SK-N-MC (cell line): ENCODE measurements at regions not wholly inside any gene's neighbourhood (a gene's known extent, or its start where the extent isn't known, plus 50 kb on each side); places are given as distances from the start of the nearest gene placed in this dataset.

Source experiments
- DNase-seq: peaks from one replicate; pipeline ENCODE4 v3.0.0-alpha.2; 2011; ENCODE audit warnings: low read depth, low spot score
- H3K27ac ChIP-seq: fragments of 200-600 bp; sonication (generic); 2 replicates; pipeline ENCODE4 v1.5.1; 2016; ENCODE audit warnings: mixed run types
- H3K36me3 ChIP-seq: fragments of 200-600 bp; sonication (generic); 2 replicates; pipeline ENCODE4 v1.6.1; 2017; ENCODE audit warnings: antibody characterized with exemption, low read length, mixed read lengths; ENCODE audit not compliant: insufficient read depth
- H3K4me3 ChIP-seq: fragments of 200-600 bp; sonication (generic); 2 replicates; pipeline ENCODE4 v1.5.1; 2016
- H3K9ac ChIP-seq: fragments of 200-600 bp; sonication (generic); 2 replicates; pipeline ENCODE4 v1.8.0; 2017; ENCODE audit warnings: mixed run types, mixed read lengths; ENCODE audit not compliant: insufficient read length
- H3K9me3 ChIP-seq: fragments of 200-600 bp; sonication (generic); 2 replicates; pipeline ENCODE4 v1.6.1; 2017; ENCODE audit warnings: low read depth, mild to moderate bottlenecking, antibody characterized with exemption, low read length, moderate library complexity, mixed read lengths
- EZH2 ChIP-seq: fragments of 200-600 bp; sonication (generic); IDR thresholded peaks from one replicate; pipeline ENCODE4 v1.6.1; 2017; ENCODE audit warnings: antibody characterized with exemption
- FOXP2 ChIP-seq: optimal IDR thresholded peaks from 2 replicates; pipeline ENCODE3; 2011; ENCODE audit warnings: mild to moderate bottlenecking, moderate library complexity; ENCODE audit not compliant: insufficient read depth; ENCODE audit errors: extremely low read length, control extremely low read depth
- POLR2AphosphoS5 ChIP-seq: IDR thresholded peaks from 2 replicates; pipeline ENCODE4 v1.6.1; 2012; ENCODE audit warnings: mild to moderate bottlenecking, low read depth, low read length, borderline replicate concordance

GRCh38 chr14:56896922-56897321, 86.6 kb upstream of the OTX2 start:
- TF ChIP-seq POLR2AphosphoS5 (no peak; the same call in 1 of the 2 replicates), FOXP2 (no peak), EZH2 (no peak)
- H3K36me3 ChIP-seq = no peaks in the 10 kb centered on the region
- H3K9ac ChIP-seq = no peak overlapping the region
- peak; percentile 32 for DNase-seq
- H3K27ac ChIP-seq = peak overlapping the region; percentile 64; the same call in 1 of the 2 replicates
- peak overlapping the region; percentile 53 for H3K4me3 ChIP-seq
- no peaks in the 10 kb centered on the region for H3K9me3 ChIP-seq

DNA sequence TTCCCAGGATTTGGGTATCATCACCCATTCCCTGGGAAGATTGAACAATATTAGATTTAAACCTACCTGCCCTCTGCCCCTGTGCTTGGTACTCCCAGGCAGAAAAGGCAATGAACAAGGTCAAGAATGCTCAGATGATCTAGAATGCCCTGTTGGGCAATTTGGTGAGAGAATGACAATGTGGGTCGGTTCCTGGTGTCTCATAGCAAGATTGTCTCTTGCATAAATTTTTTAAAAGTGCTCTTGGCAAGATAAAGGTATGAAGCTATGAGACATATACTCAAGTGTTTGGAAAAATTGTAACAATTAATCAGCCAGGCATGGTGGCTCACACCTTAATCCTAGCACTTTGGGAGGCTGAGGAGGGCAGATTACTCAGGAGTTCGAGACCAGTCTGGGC, 86.0 kb upstream of the OTX2 start:
- no peak for TF ChIP-seq FOXP2
- TF ChIP-seq POLR2AphosphoS5 = no peak
- no peak for TF ChIP-seq EZH2
- no peak for DNase-seq

GRCh38 chr14:56895154-56895553, 84.9 kb upstream of the OTX2 start:
- Histone ChIP-seq H3K27ac (no peak overlapping the region), H3K9ac (no peak overlapping the region), H3K36me3 (no peaks in the 10 kb centered on the region), H3K4me3 (no peak overlapping the region), H3K9me3 (no peaks in the 10 kb centered on the region)
- DNase-seq = no peak
- TF ChIP-seq POLR2AphosphoS5 = no peak
- TF ChIP-seq FOXP2 = no peak
- TF ChIP-seq EZH2 = no peak

More for the DNA sequence above, 86.0 kb upstream of the OTX2 start:
- Histone ChIP-seq H3K9me3 (no peaks in the 10 kb centered on the region), H3K36me3 (no peaks in the 10 kb centered on the region), H3K27ac (no peak overlapping the region), H3K4me3 (no peak overlapping the region), H3K9ac (no peak overlapping the region)

- TF ChIP-seq FOXP2 (no peak), POLR2AphosphoS5 (no peak), EZH2 (no peak)
- no peaks in the 10 kb centered on the region for H3K9me3 ChIP-seq
- H3K27ac ChIP-seq = no peak overlapping the region
- H3K4me3 ChIP-seq = no peak overlapping the region
- no peak for DNase-seq
- H3K9ac ChIP-seq = no peak overlapping the region
- no peaks in the 10 kb centered on the region for H3K36me3 ChIP-seq
These were observed 84.3 kb upstream of the OTX2 start for GRCh38 chr14:56894591-56894991.

GRCh38 chr14:56892959-56893358, 82.7 kb upstream of the OTX2 start:
- Histone ChIP-seq H3K4me3 (no peak overlapping the region), H3K36me3 (no peaks in the 10 kb centered on the region), H3K27ac (no peak overlapping the region), H3K9ac (no peak overlapping the region), H3K9me3 (no peaks in the 10 kb centered on the region)
- DNase-seq = no peak
- TF ChIP-seq POLR2AphosphoS5 (no peak), FOXP2 (no peak), EZH2 (no peak)

- H3K36me3 ChIP-seq = no peaks in the 10 kb centered on the region
- no peak overlapping the region for H3K9ac ChIP-seq
- no peak overlapping the region for H3K4me3 ChIP-seq
- H3K9me3 ChIP-seq = no peaks in the 10 kb centered on the region
- DNase-seq = peak; percentile 32
- no peak for TF ChIP-seq POLR2AphosphoS5
- TF ChIP-seq EZH2 = no peak
- TF ChIP-seq FOXP2 = no peak
- H3K27ac ChIP-seq = peak overlapping the region; percentile 52
These were observed 80.9 kb upstream of the OTX2 start for GRCh38 chr14:56891226-56891625.

- no peak for DNase-seq
- H3K4me3 ChIP-seq = no peak overlapping the region
- H3K27ac ChIP-seq = no peak overlapping the region
- no peaks in the 10 kb centered on the region for H3K9me3 ChIP-seq
- H3K9ac ChIP-seq = no peak overlapping the region
- no peaks in the 10 kb centered on the region for H3K36me3 ChIP-seq
- no peak for TF ChIP-seq EZH2
- TF ChIP-seq FOXP2 = no peak
- TF ChIP-seq POLR2AphosphoS5 = no peak
These were observed 79.4 kb upstream of the OTX2 start for GRCh38 chr14:56889705-56890104.

DNA sequence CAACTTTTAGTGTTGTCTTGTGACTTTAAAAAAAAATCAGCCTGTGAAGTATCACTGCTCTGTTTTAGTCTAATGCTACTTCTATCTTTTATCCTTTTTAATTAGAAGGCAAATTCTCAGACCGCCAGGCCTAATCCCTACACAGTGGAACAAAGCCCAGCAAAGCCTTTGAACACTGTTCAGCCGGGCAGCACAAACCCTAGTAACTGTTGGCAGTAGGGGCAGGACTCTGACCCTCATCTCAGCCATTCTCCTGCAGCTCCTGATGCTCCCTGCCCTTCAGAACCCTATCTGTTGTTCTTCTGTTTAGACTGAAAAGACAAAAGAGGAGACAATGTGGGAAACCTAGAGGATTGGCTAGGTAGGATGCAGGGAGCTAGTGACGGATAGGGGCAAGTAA, 78.0 kb upstream of the OTX2 start:
- H3K9ac ChIP-seq = no peak overlapping the region
- no peak overlapping the region for H3K27ac ChIP-seq

GRCh38 chr14:56887216-56887615, 76.9 kb upstream of the OTX2 start:
- H3K36me3 ChIP-seq = no peaks in the 10 kb centered on the region
- H3K4me3 ChIP-seq = no peak overlapping the region
- no peaks in the 10 kb centered on the region for H3K9me3 ChIP-seq
- H3K27ac ChIP-seq = peak overlapping the region; percentile 73
- no peak overlapping the region for H3K9ac ChIP-seq
- TF ChIP-seq FOXP2 (no peak), EZH2 (no peak), POLR2AphosphoS5 (no peak)
- no peak for DNase-seq

More for the DNA sequence above, 78.0 kb upstream of the OTX2 start:
- TF ChIP-seq FOXP2 (no peak), EZH2 (no peak), POLR2AphosphoS5 (no peak)
- H3K36me3 ChIP-seq = no peaks in the 10 kb centered on the region
- no peak overlapping the region for H3K4me3 ChIP-seq
- no peak for DNase-seq
- H3K9me3 ChIP-seq = no peaks in the 10 kb centered on the region
